ENCODE measurements at regions not wholly inside any gene's neighbourhood (a gene's known extent, or its start where the extent isn't known, plus 50 kb on each side); places are given as distances from the start of the nearest gene placed in this dataset.

GRCh38 chr3:72565593-72565992 lies 282.7 kb downstream of the SHQ1 start:
- H3K27ac ChIP-seq: no peak overlapping the region
- no peak for DNase-seq (ENCODE audit: extremely low spot score in 2 of 2)
- intact Hi-C loops (cut with DNase I): no loop called here
- peaks cover 5% of the 10 kb centered on the region for H3K9me3 ChIP-seq
- no peak for TF ChIP-seq POLR2A (IDR thresholded peaks at IDR 0.05)
- TF ChIP-seq POLR2AphosphoS5 (IDR thresholded peaks at IDR 0.05; ENCODE audit: insufficient read depth in 1 of 2, low read depth in 1 of 2): no peak
- no peak for TF ChIP-seq CTCF (IDR thresholded peaks at IDR 0.05)
- H3K27me3 ChIP-seq: no peaks in the 10 kb centered on the region
- no peaks in the 10 kb centered on the region for H3K4me1 ChIP-seq
- H3K4me3 ChIP-seq: no peak overlapping the region
- H3K36me3 ChIP-seq: no peaks in the 10 kb centered on the region

GRCh38 chr3:72563690-72564370 lies 284.4 kb downstream of the SHQ1 start:
- Histone ChIP-seq H3K27me3 (no peaks in the 10 kb centered on the region), H3K9me3 (peaks cover 5% of the 10 kb centered on the region), H3K27ac (no peak overlapping the region), H3K4me3 (no peak overlapping the region), H3K4me1 (no peaks in the 10 kb centered on the region), H3K36me3 (no peaks in the 10 kb centered on the region)
- TF ChIP-seq CTCF (IDR thresholded peaks at IDR 0.05): no peak
- no peak for TF ChIP-seq POLR2AphosphoS5 (IDR thresholded peaks at IDR 0.05; ENCODE audit: insufficient read depth in 1 of 2, low read depth in 1 of 2)
- TF ChIP-seq POLR2A (IDR thresholded peaks at IDR 0.05): no peak
- no peak for DNase-seq (ENCODE audit: extremely low spot score in 2 of 2)
- intact Hi-C loops (cut with DNase I): no loop called here

GRCh38 chr3:72560846-72561675 lies 287.2 kb downstream of the SHQ1 start:
- no peaks in the 10 kb centered on the region for H3K4me1 ChIP-seq
- intact Hi-C loops (cut with DNase I): no loop called here
- H3K27ac ChIP-seq: no peak overlapping the region
- TF ChIP-seq CTCF (IDR thresholded peaks at IDR 0.05) (no peak), POLR2A (IDR thresholded peaks at IDR 0.05) (no peak), POLR2AphosphoS5 (IDR thresholded peaks at IDR 0.05; ENCODE audit: insufficient read depth in 1 of 2, low read depth in 1 of 2) (no peak)
- H3K36me3 ChIP-seq: no peaks in the 10 kb centered on the region
- DNase-seq (ENCODE audit: extremely low spot score in 2 of 2): no peak
- no peak overlapping the region for H3K4me3 ChIP-seq
- H3K27me3 ChIP-seq: no peaks in the 10 kb centered on the region
- peaks cover 5% of the 10 kb centered on the region for H3K9me3 ChIP-seq

GRCh38 chr3:72559385-72559784 lies 288.9 kb downstream of the SHQ1 start:
- DNase-seq (ENCODE audit: extremely low spot score in 2 of 2): no peak
- no peaks in the 10 kb centered on the region for H3K4me1 ChIP-seq
- no peaks in the 10 kb centered on the region for H3K36me3 ChIP-seq
- no peak overlapping the region for H3K27ac ChIP-seq
- no peak for TF ChIP-seq POLR2AphosphoS5 (IDR thresholded peaks at IDR 0.05; ENCODE audit: insufficient read depth in 1 of 2, low read depth in 1 of 2)
- TF ChIP-seq POLR2A (IDR thresholded peaks at IDR 0.05): no peak
- TF ChIP-seq CTCF (IDR thresholded peaks at IDR 0.05): no peak
- H3K9me3 ChIP-seq: peaks cover 5% of the 10 kb centered on the region
- H3K4me3 ChIP-seq: no peak overlapping the region
- no peaks in the 10 kb centered on the region for H3K27me3 ChIP-seq
- intact Hi-C loops (cut with DNase I): no loop called here

GRCh38 chr3:72558001-72558400 lies 290.2 kb downstream of the SHQ1 start:
- H3K4me3 ChIP-seq: no peak overlapping the region
- DNase-seq (ENCODE audit: extremely low spot score in 2 of 2): no peak
- H3K27ac ChIP-seq: no peak overlapping the region
- TF ChIP-seq CTCF (IDR thresholded peaks at IDR 0.05) (no peak), POLR2AphosphoS5 (IDR thresholded peaks at IDR 0.05; ENCODE audit: insufficient read depth in 1 of 2, low read depth in 1 of 2) (no peak), POLR2A (IDR thresholded peaks at IDR 0.05) (no peak)
- no peaks in the 10 kb centered on the region for H3K27me3 ChIP-seq
- no peaks in the 10 kb centered on the region for H3K36me3 ChIP-seq
- intact Hi-C loops (cut with DNase I): no loop called here
- H3K4me1 ChIP-seq: no peaks in the 10 kb centered on the region
- peaks cover 5% of the 10 kb centered on the region for H3K9me3 ChIP-seq

All from vagina (tissue), 2 donors.